HG03139 (cell line): ENCODE measurements at regions not wholly inside any gene's neighbourhood (a gene's known extent, or its start where the extent isn't known, plus 50 kb on each side); places are given as distances from the start of the nearest gene placed in this dataset.
A peak's percentile ranks its signal among the peaks of the same experiment; 100 is the strongest.

Source experiments
- ATAC-seq: cut with Tn5 transposase; IDR thresholded peaks from one replicate; pipeline ENCODE4 v1.9.1; 2021; ENCODE audit not compliant: unreplicated experiment

- ATAC-seq, result no peak
Measured at GRCh38 chr2:217260441-217261115, 400.7 kb upstream of the TNP1 start.

GRCh38 chr2:217258170-217258569 lies 398.3 kb upstream of the TNP1 start:
- no peak for ATAC-seq

- no peak for ATAC-seq
Measured at GRCh38 chr2:217256251-217256650, 396.4 kb upstream of the TNP1 start.

GRCh38 chr2:217254111-217254510 lies 394.2 kb upstream of the TNP1 start:
- no peak for ATAC-seq

- ATAC-seq, result no peak
Measured at GRCh38 chr2:217252181-217252580, 392.3 kb upstream of the TNP1 start.

GRCh38 chr2:217250013-217250524 lies 390.2 kb upstream of the TNP1 start:
- no peak for ATAC-seq

GRCh38 chr2:217249121-217250012 lies 389.5 kb upstream of the TNP1 start:
- ATAC-seq, result no peak

- ATAC-seq, result peak; percentile 98
Measured at GRCh38 chr2:217248312-217248935, 388.6 kb upstream of the TNP1 start.

GRCh38 chr2:217247476-217247875 lies 387.6 kb upstream of the TNP1 start:
- ATAC-seq, result no peak

GRCh38 chr2:217246108-217246507 lies 386.2 kb upstream of the TNP1 start:
- ATAC-seq, result no peak

- no peak for ATAC-seq
Measured at GRCh38 chr2:217244815-217245214, 385.0 kb upstream of the TNP1 start.

GRCh38 chr2:217242947-217243346 lies 383.1 kb upstream of the TNP1 start:
- no peak for ATAC-seq

- ATAC-seq, result no peak
Measured at GRCh38 chr2:217231724-217232123, 371.9 kb upstream of the TNP1 start.

GRCh38 chr2:217231212-217231611 lies 371.3 kb upstream of the TNP1 start:
- ATAC-seq, result no peak

- no peak for ATAC-seq
Measured at GRCh38 chr2:217228732-217229131, 368.9 kb upstream of the TNP1 start.

GRCh38 chr2:217227794-217228193 lies 367.9 kb upstream of the TNP1 start:
- ATAC-seq, result no peak

- no peak for ATAC-seq
Measured at GRCh38 chr2:217225596-217225995, 365.7 kb upstream of the TNP1 start.

- peak; percentile 71 for ATAC-seq
Measured at GRCh38 chr2:217223222-217223930, 363.5 kb upstream of the TNP1 start.

GRCh38 chr2:217222309-217222910 lies 362.5 kb upstream of the TNP1 start:
- peak; percentile 19 for ATAC-seq

GRCh38 chr2:217220228-217221013 lies 360.6 kb upstream of the TNP1 start:
- no peak for ATAC-seq
